ENCODE measurements at regions not wholly inside any gene's neighbourhood (a gene's known extent, or its start where the extent isn't known, plus 50 kb on each side); places are given as distances from the start of the nearest gene placed in this dataset.

- TF ChIP-seq, protein P1, sequence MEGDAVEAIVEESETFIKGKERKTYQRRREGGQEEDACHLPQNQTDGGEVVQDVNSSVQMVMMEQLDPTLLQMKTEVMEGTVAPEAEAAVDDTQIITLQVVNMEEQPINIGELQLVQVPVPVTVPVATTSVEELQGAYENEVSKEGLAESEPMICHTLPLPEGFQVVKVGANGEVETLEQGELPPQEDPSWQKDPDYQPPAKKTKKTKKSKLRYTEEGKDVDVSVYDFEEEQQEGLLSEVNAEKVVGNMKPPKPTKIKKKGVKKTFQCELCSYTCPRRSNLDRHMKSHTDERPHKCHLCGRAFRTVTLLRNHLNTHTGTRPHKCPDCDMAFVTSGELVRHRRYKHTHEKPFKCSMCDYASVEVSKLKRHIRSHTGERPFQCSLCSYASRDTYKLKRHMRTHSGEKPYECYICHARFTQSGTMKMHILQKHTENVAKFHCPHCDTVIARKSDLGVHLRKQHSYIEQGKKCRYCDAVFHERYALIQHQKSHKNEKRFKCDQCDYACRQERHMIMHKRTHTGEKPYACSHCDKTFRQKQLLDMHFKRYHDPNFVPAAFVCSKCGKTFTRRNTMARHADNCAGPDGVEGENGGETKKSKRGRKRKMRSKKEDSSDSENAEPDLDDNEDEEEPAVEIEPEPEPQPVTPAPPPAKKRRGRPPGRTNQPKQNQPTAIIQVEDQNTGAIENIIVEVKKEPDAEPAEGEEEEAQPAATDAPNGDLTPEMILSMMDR (IDR thresholded peaks at IDR 0.05; ENCODE audit: insufficient read depth, low read depth, low read length): no peak
- DNase-seq (ENCODE audit: low read depth): no peak
- no peak overlapping the region for H3K4me3 ChIP-seq (ENCODE audit: low read depth, low read length)
Measured at GRCh38 chr6:147852772-147853171, 344.3 kb downstream of the SAMD5 start.

DNA sequence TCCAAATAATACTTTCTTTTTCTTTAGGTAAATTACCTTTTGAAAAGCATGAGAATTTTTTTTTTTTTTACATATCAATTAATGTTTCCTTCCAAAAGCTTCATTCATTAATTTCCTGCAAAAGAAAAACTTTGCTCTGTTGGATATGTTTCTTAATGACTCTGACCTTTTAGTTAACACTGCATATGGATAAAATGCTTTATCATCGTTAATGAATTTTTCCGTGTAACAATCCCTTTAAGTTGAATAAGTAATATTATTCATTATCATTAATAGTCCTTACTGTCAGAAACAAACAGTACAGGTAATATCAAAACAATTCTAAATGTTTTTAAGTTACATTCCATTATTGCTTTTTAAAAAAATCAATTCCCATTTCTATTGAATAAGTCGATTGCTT, 345.1 kb downstream of the SAMD5 start:
- DNase-seq (ENCODE audit: low read depth): no peak
- TF ChIP-seq, protein P1 (IDR thresholded peaks at IDR 0.05; ENCODE audit: insufficient read depth, low read depth, low read length): no peak

DNA sequence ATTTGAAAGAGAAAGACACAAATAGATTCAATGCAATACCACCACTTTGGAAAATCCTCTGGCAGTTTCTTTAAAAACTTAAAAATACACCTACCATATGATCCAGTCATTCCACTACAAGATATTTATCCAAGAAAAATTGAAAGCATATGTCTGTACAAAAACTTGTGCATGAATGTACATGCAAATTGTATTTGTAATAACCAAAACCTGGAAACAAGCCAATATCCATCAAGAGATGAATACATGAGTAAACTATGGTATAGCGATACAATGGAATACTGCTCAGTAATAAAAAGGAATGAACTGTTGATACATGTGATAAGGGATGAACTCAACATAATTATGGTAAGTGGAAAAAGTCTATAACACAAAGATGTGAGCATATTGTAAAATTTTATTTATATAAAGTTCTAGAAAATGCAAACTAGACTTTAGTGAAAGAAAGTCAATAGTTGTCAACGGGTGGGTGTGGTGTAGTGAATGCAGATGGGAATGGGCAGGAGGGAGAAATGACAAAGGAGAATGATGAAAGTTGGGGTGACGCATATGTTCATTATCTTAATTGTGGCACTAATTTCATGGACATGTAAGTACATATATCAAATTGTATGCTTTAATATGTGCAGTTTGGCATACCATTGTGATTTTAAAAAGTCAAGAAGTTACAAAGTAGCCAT, 347.5 kb downstream of the SAMD5 start:
- H3K4me3 ChIP-seq (ENCODE audit: low read depth, low read length): no peak overlapping the region
- TF ChIP-seq, protein P1 (IDR thresholded peaks at IDR 0.05; ENCODE audit: insufficient read depth, low read depth, low read length): no peak
- no peak for DNase-seq (ENCODE audit: low read depth)

More for the DNA sequence above, 345.1 kb downstream of the SAMD5 start:
- H3K4me3 ChIP-seq (ENCODE audit: low read depth, low read length): no peak overlapping the region

DNA sequence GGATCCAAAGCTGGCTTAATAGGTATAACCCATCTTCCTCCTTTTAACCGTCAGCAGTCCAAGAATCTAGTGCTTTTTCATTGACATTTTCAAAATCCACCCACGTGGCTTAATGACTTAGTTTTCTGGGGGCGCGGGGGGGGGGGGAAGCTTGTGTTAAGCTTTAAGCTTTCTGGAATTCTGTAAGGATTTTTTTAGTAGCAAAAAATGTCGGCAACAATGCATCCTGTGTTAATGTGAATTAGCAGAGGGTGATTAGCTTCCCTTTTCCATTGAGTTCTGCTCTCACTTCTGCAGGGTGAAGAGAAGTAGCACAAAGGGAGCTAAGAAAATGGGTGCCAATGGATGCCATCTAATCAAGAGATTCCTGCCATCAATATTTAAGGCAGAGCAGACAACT, 348.2 kb downstream of the SAMD5 start:
- no peak for DNase-seq (ENCODE audit: low read depth)
- TF ChIP-seq, protein P1 (IDR thresholded peaks at IDR 0.05; ENCODE audit: insufficient read depth, low read depth, low read length): no peak
- H3K4me3 ChIP-seq (ENCODE audit: low read depth, low read length): no peak overlapping the region

GRCh38 chr6:147858421-147858820, 349.9 kb downstream of the SAMD5 start:
- H3K4me3 ChIP-seq (ENCODE audit: low read depth, low read length): no peak overlapping the region
- no peak for DNase-seq (ENCODE audit: low read depth)
- TF ChIP-seq, protein P1 (IDR thresholded peaks at IDR 0.05; ENCODE audit: insufficient read depth, low read depth, low read length): no peak

DNA sequence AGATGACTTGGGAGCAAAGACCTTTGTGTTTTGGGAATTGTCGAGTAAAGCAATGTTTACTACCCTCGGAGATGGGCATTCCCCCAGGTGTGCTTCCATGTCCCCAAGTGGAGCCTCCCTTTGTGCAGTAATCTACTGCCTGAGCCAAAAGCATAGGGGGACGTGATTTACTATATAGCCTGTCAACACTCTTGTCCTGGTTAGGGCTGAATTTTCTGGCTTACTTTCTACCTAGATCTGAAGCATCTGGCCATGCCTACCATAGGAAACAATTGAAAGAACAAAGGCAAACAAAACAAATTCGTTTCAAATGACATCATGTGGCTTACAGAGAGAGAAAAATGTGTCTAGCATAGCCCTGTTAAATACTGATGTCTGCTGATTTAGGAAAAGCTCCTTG, 350.6 kb downstream of the SAMD5 start:
- H3K4me3 ChIP-seq (ENCODE audit: low read depth, low read length): no peak overlapping the region
- TF ChIP-seq, protein P1 (IDR thresholded peaks at IDR 0.05; ENCODE audit: insufficient read depth, low read depth, low read length): no peak
- no peak for DNase-seq (ENCODE audit: low read depth)

- TF ChIP-seq, protein P1 (IDR thresholded peaks at IDR 0.05; ENCODE audit: insufficient read depth, low read depth, low read length): no peak
- no peak for DNase-seq (ENCODE audit: low read depth)
- H3K4me3 ChIP-seq (ENCODE audit: low read depth, low read length): no peak overlapping the region
Measured at GRCh38 chr6:147861696-147862095, 353.2 kb downstream of the SAMD5 start.
